Omental fat pad (tissue), 3 donors: ENCODE measurements at regions not wholly inside any gene's neighbourhood (a gene's known extent, or its start where the extent isn't known, plus 50 kb on each side); places are given as distances from the start of the nearest gene placed in this dataset.
A peak's percentile ranks its signal among the peaks of the same experiment; 100 is the strongest.

Experiments
- ATAC-seq: fragments of 150-250 bp; one replicate; pipeline ENCODE4 v1.9.1; 2016; ENCODE audit warnings: mild to moderate bottlenecking, moderate library complexity; ENCODE audit not compliant: low FRiP score
- DNase-seq: peaks from one replicate; pipeline ENCODE4 v3.0.0-alpha.2; 2019; ENCODE audit warnings: low spot score
- TF ChIP-seq, protein P1 (sequence below), 3 donors: fragments of 450-650 bp; IDR thresholded peaks; one replicate each; pipeline ENCODE4 v1.5.1; 2016 to 2017; ENCODE audit warnings: antibody characterized with exemption in 3 of 3, mild to moderate bottlenecking in 3 of 3, moderate library complexity in 2 of 3

DNA sequence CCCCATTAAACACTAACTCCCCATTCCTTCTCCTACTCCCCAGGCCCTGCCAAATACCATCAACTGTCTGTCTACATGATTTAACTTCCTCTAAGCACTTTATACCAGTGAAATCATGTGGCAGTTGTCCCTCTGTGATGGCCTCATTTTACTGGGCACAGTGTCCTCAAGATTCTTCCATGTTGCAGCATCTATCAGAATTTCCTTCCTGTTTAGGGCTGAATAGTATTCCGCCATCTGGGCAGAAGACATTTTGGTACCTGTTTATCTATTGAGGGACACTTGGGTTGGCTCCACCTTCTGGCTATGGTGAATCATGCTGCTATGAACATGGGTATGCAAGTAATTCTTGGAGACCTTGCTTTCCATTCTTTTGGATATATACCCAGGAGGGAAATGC lies 59.4 kb upstream of the IRX4 start:
- TF ChIP-seq, protein P1, sequence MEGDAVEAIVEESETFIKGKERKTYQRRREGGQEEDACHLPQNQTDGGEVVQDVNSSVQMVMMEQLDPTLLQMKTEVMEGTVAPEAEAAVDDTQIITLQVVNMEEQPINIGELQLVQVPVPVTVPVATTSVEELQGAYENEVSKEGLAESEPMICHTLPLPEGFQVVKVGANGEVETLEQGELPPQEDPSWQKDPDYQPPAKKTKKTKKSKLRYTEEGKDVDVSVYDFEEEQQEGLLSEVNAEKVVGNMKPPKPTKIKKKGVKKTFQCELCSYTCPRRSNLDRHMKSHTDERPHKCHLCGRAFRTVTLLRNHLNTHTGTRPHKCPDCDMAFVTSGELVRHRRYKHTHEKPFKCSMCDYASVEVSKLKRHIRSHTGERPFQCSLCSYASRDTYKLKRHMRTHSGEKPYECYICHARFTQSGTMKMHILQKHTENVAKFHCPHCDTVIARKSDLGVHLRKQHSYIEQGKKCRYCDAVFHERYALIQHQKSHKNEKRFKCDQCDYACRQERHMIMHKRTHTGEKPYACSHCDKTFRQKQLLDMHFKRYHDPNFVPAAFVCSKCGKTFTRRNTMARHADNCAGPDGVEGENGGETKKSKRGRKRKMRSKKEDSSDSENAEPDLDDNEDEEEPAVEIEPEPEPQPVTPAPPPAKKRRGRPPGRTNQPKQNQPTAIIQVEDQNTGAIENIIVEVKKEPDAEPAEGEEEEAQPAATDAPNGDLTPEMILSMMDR (IDR thresholded peaks at IDR 0.05) = no peak
- no peak for DNase-seq

DNA sequence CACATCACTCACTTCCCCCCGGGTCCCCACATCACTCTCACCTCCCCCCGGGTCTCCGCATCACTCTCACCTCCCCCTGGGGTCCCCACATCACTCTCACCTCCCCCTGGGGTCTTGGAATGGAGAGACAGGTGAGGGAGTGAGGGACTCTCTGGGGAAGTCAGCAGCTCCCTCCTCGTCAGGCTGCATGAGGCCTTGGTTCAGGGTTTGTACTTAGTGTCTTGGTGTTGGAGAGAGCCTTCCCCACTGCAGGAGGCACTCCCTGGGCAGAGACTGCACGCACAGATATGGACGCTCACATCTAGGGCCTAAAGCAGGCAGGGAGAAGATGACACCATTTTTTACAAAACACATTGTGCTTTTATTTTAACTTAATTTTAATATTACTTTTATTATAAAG lies 56.5 kb upstream of the IRX4 start:
- DNase-seq (no peak), ATAC-seq (peak; percentile 44)
- TF ChIP-seq, protein P1 (IDR thresholded peaks at IDR 0.05) = no peak

More for the DNA sequence above, 59.4 kb upstream of the IRX4 start:
- ATAC-seq = no peak

DNA sequence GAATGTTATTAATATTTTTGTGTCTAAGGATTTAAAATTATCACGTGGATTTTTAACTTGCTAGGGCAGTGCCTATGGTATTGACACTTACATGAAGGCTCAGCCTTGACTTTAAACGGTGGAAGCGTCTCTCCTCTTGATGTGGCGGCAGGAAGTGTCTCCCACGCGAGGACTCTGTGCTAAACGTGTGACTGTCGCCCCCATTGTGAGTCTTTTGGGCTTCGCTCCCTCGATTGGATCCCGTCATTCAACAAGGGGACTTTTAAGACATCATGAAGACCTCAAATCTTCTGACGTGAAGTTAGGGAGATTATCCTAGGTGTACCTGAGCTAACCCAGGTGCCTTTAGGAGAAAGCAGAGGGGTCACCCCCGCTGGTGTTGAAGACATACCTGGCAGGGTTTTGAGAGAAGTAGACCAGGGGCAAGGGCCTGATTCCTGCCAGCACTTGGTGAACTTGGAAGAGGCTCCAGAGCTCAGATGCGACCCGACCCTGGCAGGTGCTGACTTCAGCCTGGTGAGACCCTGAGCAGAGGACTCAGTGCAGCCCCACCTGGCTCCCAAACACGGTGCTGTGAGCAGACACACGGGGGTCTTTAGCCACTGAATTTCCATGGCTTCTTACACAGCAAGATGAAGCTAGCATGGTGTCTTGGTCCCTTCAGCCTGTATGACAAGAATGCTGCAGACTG lies 55.7 kb upstream of the IRX4 start:
- TF ChIP-seq, protein P1 (IDR thresholded peaks at IDR 0.05) = no peak
- no peak for DNase-seq
- no peak for ATAC-seq

DNA sequence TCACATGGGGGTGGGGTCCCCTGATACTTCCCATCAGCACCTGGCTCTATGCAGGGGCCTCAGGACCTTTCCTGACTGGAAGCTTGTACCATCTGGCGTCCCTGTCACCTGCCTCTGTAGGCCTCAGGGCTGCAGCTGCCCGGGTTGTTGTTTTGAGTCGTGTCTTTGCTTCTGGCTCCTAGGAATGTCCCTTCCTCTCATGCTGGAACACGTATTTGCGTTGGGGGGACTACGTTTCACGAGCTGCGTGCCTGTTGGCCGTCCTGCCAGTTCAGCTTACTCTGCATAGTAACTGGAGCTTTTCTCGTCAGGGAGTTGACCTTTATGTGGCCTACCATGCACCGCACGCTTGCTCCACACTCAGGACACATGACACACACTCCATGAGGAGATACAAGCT lies 54.9 kb upstream of the IRX4 start:
- no peak for DNase-seq
- ATAC-seq = no peak
- TF ChIP-seq, protein P1 (IDR thresholded peaks at IDR 0.05) = no peak

DNA sequence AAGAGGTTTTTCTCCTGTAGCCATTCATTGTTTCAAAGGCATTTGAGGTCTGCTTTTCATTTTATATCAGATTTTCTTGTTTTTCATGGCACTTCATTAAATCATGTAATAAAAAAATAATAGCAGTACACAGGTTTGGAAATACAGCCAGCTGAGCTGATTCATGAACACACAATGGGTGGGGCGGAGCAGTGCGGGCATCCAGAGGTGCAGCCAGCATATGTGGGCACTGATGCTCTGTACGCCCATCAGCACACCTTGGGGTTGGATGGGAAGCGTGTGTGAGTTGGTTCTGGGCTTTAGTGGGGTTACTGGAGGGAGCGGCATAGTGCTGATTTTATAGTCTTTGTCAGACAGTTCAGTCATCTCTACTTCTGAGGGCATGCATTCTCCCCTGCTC lies 54.2 kb upstream of the IRX4 start:
- DNase-seq = no peak
- TF ChIP-seq, protein P1 (IDR thresholded peaks at IDR 0.05) = no peak
- no peak for ATAC-seq

DNA sequence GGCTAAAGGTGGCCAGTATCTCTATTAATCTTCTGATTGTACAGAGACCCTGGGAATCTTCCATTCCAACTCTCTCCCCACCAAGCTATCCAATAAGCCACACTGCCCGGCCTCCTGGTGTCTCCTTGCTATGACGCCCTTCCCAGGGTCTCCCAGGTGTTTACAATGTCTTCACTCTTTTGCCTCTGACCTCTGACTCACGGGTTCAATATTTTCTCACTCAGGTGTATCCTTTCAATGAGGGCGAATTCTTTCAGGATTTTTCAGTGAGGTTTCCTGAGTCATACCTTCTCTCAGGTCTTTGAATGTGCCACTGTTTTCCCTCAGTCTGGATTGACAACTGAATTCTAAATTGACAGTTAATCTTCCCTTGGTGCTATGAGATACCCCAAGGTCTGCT lies 53.7 kb upstream of the IRX4 start:
- TF ChIP-seq, protein P1 (IDR thresholded peaks at IDR 0.05) = no peak
- ATAC-seq = no peak
- DNase-seq = no peak

DNA sequence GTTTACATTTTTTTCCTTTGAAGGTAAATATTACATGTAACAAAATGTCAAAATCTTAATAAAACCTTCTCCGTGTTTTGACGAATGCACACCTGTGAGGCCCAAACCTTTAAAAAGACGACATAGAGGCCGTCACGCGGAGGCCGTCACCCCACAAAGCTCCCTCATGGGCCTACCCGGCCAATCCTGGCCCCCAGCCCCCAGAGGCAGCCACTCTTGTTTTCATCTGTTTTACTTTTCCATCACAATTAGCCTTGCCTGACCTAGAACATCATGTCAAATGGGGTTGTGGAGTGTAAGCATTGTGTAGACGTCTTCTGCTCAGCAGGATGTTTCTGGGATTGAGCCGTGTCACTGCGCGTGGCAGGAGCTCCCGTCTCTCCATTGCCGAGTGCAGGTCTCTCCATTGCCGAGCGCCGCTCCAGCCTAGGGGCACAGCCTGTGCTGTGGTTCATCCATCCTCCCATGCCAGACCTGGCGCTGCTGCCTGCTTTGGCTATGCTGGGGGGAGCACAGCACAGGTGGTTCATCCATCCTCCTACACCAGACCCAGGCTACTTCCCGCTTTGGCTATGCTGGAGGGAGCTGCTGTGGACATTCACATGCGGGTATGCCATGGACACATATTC lies 52.2 kb upstream of the IRX4 start:
- DNase-seq (no peak), ATAC-seq (no peak)
- TF ChIP-seq, protein P1 (IDR thresholded peaks at IDR 0.05) = no peak
